Epithelial cell of esophagus (primary cell): ENCODE measurements at regions not wholly inside any gene's neighbourhood (a gene's known extent, or its start where the extent isn't known, plus 50 kb on each side); places are given as distances from the start of the nearest gene placed in this dataset.
A peak's percentile ranks its signal among the peaks of the same experiment; 100 is the strongest.
"Not testable (repeated sequence)": the region's sequence is repeated elsewhere in the genome, so short reads cannot be mapped to it uniquely, and the experiment has no call there.

Experiments used
- DNase-seq: peaks from one replicate; pipeline ENCODE4 v3.0.0; 2010; ENCODE audit warnings: low read depth
- H3K4me3 ChIP-seq: 2 replicates; pipeline ENCODE4 v1.5.1; 2011; ENCODE audit warnings: mild to moderate bottlenecking, low read length, control low read depth
- TF ChIP-seq, protein P1 (sequence below): IDR thresholded peaks from 2 replicates; pipeline ENCODE4 v1.5.1; 2011; ENCODE audit warnings: low read depth, mild to moderate bottlenecking, low read length, control low read depth, inconsistent platforms; ENCODE audit not compliant: insufficient read depth; ENCODE audit errors: missing control alignments

- DNase-seq = no peak
Observed at GRCh38 chr5:158049459-158049858, 190.5 kb upstream of the CLINT1 start.

DNA sequence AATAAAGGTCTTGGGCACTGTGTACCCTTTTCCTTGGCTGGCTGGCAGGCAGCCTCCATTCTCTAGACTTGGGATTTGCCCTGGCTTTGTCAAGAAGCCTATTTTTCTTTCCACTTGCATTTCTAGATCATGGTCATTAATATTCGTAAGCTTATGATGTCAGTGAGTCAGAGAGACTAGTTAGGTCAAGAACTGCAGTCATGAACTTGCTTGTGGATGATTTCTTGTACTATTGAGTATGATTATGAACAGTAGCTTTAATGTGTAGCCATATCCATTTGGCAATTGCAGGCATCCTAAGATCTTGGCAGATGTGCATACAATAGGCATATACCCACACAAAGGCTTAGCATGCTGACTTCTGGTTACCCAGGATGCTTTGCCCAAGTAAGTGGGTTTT, 186.8 kb upstream of the CLINT1 start:
- DNase-seq = peak; percentile 21
- TF ChIP-seq, protein P1, sequence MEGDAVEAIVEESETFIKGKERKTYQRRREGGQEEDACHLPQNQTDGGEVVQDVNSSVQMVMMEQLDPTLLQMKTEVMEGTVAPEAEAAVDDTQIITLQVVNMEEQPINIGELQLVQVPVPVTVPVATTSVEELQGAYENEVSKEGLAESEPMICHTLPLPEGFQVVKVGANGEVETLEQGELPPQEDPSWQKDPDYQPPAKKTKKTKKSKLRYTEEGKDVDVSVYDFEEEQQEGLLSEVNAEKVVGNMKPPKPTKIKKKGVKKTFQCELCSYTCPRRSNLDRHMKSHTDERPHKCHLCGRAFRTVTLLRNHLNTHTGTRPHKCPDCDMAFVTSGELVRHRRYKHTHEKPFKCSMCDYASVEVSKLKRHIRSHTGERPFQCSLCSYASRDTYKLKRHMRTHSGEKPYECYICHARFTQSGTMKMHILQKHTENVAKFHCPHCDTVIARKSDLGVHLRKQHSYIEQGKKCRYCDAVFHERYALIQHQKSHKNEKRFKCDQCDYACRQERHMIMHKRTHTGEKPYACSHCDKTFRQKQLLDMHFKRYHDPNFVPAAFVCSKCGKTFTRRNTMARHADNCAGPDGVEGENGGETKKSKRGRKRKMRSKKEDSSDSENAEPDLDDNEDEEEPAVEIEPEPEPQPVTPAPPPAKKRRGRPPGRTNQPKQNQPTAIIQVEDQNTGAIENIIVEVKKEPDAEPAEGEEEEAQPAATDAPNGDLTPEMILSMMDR = no peak
- no peak overlapping the region for H3K4me3 ChIP-seq

More at GRCh38 chr5:158049459-158049858, 190.5 kb upstream of the CLINT1 start:
- H3K4me3 ChIP-seq = no peak overlapping the region
- TF ChIP-seq, protein P1 = no peak

DNA sequence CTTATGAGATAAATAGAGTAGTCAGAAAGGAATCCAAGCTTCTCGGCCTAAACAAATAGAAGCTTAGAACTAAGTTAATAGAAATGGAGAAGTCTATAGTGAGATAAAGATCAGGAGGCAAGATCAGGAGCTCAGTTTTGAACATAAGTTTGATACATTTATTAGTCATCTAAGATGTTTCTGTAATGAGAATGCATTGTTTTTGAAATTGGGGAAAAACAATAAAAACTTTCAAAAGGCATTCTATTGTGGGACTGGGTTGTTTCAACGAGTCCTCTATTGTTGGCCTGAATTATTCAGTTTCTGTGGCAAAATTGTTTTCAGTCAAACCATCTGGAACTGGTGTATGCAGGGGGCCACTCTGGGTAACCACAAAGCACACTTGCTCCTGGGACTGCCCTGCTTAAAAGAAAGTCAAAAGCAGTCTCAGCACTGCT, 181.0 kb upstream of the CLINT1 start:
- no peak for DNase-seq
- TF ChIP-seq, protein P1 = no peak
- no peak overlapping the region for H3K4me3 ChIP-seq

DNA sequence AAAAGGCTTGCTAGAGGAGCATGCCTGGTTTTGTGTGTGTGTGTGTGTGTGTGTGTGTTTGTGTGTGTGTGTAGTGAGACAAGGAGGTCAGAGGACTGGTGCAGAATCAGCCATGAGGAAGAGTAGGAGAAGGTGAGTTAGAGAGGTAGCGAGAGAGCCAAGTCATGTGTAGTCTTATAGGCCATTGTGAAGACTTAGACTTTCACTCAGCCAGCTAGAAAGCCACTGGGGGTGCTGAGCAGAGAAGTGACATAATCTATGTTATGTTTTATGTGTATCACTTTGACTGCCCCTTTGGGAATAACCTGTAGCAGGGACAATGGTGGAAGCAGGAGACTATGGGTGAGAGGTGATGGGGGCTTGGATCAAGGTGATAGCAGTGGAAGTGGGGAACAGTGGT, 180.5 kb upstream of the CLINT1 start:
- no peak for DNase-seq
- TF ChIP-seq, protein P1 = no peak

DNA sequence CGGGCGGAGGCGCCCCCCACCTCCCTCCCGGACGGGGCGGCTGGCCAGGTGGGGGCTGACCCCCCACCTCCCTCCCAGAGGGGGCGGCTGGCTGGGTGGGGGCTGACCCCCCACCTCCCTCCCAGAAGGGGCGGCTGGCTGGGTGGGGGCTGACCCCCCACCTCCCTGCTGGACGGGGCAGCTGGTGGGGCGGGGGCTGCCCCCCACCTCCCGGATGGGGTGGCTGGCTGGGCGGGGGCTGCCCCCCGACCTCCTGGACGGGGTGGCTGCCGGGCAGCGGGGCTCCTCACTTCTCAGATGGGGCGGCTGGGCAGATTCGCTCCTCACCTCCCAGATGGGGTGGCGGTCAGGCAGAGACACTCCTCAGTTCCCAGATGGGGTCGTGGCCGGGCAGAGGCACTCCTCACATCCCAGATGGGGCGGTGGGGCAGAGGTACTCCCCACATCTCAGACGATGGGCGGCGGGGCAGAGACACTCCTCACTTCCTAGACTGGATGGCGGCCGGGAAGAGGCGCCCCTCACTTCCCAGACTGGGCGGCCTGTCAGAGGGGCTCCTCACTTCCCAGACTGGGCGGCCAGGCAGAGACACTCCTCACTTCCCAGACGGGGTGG, 178.1 kb upstream of the CLINT1 start:
- H3K4me3 ChIP-seq, DNase-seq: not testable (repeated sequence)

More for the DNA sequence above, 180.5 kb upstream of the CLINT1 start:
- H3K4me3 ChIP-seq = no peak overlapping the region

- DNase-seq, H3K4me3 ChIP-seq: not testable (repeated sequence)
Observed at GRCh38 chr5:158034586-158034985, 175.6 kb upstream of the CLINT1 start.

DNA sequence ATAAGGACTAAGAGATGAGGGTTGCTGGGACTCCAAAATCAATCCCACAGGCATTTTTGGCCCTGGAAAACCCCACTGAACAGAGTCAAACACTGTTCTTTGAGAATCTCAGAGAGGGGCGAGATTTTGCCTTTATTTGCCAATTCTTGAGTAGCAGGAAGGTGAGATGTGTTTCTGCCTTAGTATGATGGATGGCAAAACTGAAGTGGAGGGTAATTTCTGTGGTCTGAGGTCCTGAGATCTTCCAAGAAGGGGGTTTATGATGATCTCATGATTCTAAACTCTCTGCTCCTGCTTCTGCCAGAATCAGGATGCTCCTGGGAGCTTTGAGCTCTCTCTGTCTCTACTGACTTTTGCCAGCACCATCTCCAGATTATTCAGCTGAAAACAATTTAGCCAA, 174.8 kb upstream of the CLINT1 start:
- TF ChIP-seq, protein P1 = no peak
- H3K4me3 ChIP-seq = no peak overlapping the region
- no peak for DNase-seq

DNA sequence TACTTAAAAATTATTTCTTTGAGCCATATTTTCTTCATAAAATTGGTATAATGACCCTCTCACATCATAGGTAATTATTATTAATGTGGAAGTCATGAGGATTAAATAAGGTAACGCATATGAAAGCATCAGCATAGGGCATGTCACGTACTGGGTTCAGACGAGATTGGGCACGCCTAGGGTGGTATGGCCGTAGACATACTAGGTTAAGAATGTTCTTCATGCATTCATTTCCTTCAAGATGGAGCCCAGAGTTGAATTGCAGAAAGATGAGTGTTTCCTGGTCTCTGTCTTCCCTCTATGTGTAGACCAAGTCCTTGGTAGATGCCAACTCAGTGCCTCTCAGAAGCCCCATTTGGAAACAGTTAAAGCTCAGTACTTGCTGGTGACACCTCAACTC, 174.1 kb upstream of the CLINT1 start:
- TF ChIP-seq, protein P1 = no peak
- peak; percentile 75 for DNase-seq
- no peak overlapping the region for H3K4me3 ChIP-seq
